ENCODE measurements at regions not wholly inside any gene's neighbourhood (a gene's known extent, or its start where the extent isn't known, plus 50 kb on each side); places are given as distances from the start of the nearest gene placed in this dataset.

DNA sequence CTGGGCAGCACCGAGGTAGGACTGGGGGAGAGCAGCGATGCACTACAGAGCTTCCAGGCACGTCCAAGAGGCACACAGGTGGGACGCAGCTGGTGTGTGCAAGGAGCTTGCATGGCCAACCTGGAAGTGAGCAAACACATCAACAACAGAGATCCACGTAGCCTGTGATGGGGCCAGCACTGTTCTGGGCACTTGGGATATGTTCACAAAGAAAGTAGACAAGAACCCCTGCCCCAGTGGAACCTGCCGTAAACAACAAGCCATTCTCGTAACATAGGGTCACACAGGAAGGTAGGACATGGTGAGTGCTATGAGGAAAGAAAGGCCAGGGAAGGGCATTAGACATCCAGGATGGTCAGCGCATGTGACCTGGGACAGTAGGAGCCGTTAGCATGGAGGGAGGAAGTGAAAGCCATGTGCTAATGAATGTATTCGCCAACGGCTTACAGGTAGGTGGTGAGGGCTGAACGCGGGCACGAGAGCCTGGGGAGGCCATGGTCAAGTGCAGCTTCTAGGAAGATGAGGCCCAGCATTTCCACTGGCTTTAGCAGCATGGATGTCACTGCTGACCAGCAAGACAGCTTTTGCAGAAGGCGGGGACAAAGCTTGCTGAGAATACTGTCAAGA lies 105.5 kb downstream of the TEX26 start:
- TF ChIP-seq, protein P1, sequence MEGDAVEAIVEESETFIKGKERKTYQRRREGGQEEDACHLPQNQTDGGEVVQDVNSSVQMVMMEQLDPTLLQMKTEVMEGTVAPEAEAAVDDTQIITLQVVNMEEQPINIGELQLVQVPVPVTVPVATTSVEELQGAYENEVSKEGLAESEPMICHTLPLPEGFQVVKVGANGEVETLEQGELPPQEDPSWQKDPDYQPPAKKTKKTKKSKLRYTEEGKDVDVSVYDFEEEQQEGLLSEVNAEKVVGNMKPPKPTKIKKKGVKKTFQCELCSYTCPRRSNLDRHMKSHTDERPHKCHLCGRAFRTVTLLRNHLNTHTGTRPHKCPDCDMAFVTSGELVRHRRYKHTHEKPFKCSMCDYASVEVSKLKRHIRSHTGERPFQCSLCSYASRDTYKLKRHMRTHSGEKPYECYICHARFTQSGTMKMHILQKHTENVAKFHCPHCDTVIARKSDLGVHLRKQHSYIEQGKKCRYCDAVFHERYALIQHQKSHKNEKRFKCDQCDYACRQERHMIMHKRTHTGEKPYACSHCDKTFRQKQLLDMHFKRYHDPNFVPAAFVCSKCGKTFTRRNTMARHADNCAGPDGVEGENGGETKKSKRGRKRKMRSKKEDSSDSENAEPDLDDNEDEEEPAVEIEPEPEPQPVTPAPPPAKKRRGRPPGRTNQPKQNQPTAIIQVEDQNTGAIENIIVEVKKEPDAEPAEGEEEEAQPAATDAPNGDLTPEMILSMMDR (IDR thresholded peaks at IDR 0.05): no peak
- TF ChIP-seq POLR2A (IDR thresholded peaks at IDR 0.05) (no peak), POLR2AphosphoS5 (IDR thresholded peaks at IDR 0.05) (no peak)
